ENCODE measurements at regions not wholly inside any gene's neighbourhood (a gene's known extent, or its start where the extent isn't known, plus 50 kb on each side); places are given as distances from the start of the nearest gene placed in this dataset.

- Histone ChIP-seq H3K36me3 (ENCODE audit: control insufficient read depth in 1 of 2, insufficient read depth in 2 of 2, low read length in 2 of 2) (no peaks in the 10 kb centered on the region), H3K79me1 (ENCODE audit: low read length) (peaks cover 31% of the 10 kb centered on the region), H2BK5ac (ENCODE audit: low read depth, low read length, poor library complexity) (peak overlapping the region; percentile 78), H4K91ac (ENCODE audit: low read depth, low read length) (peak overlapping the region; percentile 71), H2BK120ac (ENCODE audit: insufficient read depth, low read length, poor library complexity) (peak overlapping the region; percentile 18), H3K27ac (ENCODE audit: low read depth, low read length) (peak overlapping the region; percentile 96), H3K23ac (ENCODE audit: low read length) (no peak overlapping the region), H2AK5ac (ENCODE audit: low read length) (no peak overlapping the region), H4K8ac (ENCODE audit: low read depth, low read length) (peak overlapping the region; percentile 14), H3K79me2 (ENCODE audit: control insufficient read depth, insufficient read depth, low read length, poor library complexity) (no peaks in the 10 kb centered on the region), H2BK12ac (ENCODE audit: low read length) (no peak overlapping the region), H3K18ac (ENCODE audit: low read length) (no peak overlapping the region), H4K12ac (ENCODE audit: low read depth, low read length) (no peak overlapping the region), H2AFZ (ENCODE audit: insufficient read depth, low read length, poor library complexity) (no peak overlapping the region), H3K4me1 (ENCODE audit: control insufficient read depth in 1 of 2, insufficient read depth in 2 of 2, low read length in 2 of 2) (peaks cover 41 to 48% of the 10 kb centered on the region in 2 experiments), H3K4me3 (ENCODE audit: low read depth, low read length) (no peak overlapping the region), H3K4ac (ENCODE audit: low read depth, low read length) (no peak overlapping the region), H3K14ac (ENCODE audit: low read length) (no peak overlapping the region), H3K4me2 (ENCODE audit: low read length) (peak overlapping the region; percentile 43), H3K27me3 (ENCODE audit: insufficient read depth, low read length) (no peaks in the 10 kb centered on the region), H3K9ac (ENCODE audit: low read length) (no peak overlapping the region), H3K9me3 (ENCODE audit: insufficient read depth, low read depth, low read length) (no peaks in the 10 kb centered on the region)
- WGBS (ENCODE audit: extremely low coverage, insufficient coverage, insufficient read length), result no CpG with 5 or more reads among the region's 14 CpGs
- DNase-seq, result no peak
These were observed 125.1 kb upstream of the STX18 start for GRCh38 chr4:4666693-4667621.

GRCh38 chr4:4666187-4666586 is 124.3 kb upstream of the STX18 start:
- Histone ChIP-seq H4K91ac (ENCODE audit: low read depth, low read length) (peak overlapping the region; percentile 52), H3K23ac (ENCODE audit: low read length) (no peak overlapping the region), H3K4me2 (ENCODE audit: low read length) (no peak overlapping the region), H3K79me1 (ENCODE audit: low read length) (peaks cover 31% of the 10 kb centered on the region), H3K36me3 (ENCODE audit: control insufficient read depth in 1 of 2, insufficient read depth in 2 of 2, low read length in 2 of 2) (no peaks in the 10 kb centered on the region), H2BK12ac (ENCODE audit: low read length) (peak overlapping the region; percentile 23), H2AK5ac (ENCODE audit: low read length) (no peak overlapping the region), H3K27ac (ENCODE audit: low read depth, low read length) (peak overlapping the region; percentile 78), H3K4ac (ENCODE audit: low read depth, low read length) (no peak overlapping the region), H3K79me2 (ENCODE audit: control insufficient read depth, insufficient read depth, low read length, poor library complexity) (no peaks in the 10 kb centered on the region), H2BK5ac (ENCODE audit: low read depth, low read length, poor library complexity) (peak overlapping the region; percentile 67), H3K14ac (ENCODE audit: low read length) (peak overlapping the region; percentile 3), H3K4me3 (ENCODE audit: low read depth, low read length) (no peak overlapping the region), H4K8ac (ENCODE audit: low read depth, low read length) (no peak overlapping the region), H3K4me1 (ENCODE audit: control insufficient read depth in 1 of 2, insufficient read depth in 2 of 2, low read length in 2 of 2) (peaks cover 37 to 43% of the 10 kb centered on the region in 2 experiments), H3K9ac (ENCODE audit: low read length) (no peak overlapping the region), H3K18ac (ENCODE audit: low read length) (peak overlapping the region; percentile 4), H2AFZ (ENCODE audit: insufficient read depth, low read length, poor library complexity) (no peak overlapping the region), H3K27me3 (ENCODE audit: insufficient read depth, low read length) (no peaks in the 10 kb centered on the region), H4K12ac (ENCODE audit: low read depth, low read length) (no peak overlapping the region), H3K9me3 (ENCODE audit: insufficient read depth, low read depth, low read length) (no peaks in the 10 kb centered on the region), H2BK120ac (ENCODE audit: insufficient read depth, low read length, poor library complexity) (peak overlapping the region; percentile 76)
- no peak for DNase-seq
- WGBS (ENCODE audit: extremely low coverage, insufficient coverage, insufficient read length), result no CpG with 5 or more reads among the region's 7 CpGs

GRCh38 chr4:4664234-4664633 is 122.4 kb upstream of the STX18 start:
- Histone ChIP-seq H2AK5ac (ENCODE audit: low read length) (peak overlapping the region; percentile 47), H4K12ac (ENCODE audit: low read depth, low read length) (no peak overlapping the region), H3K27ac (ENCODE audit: low read depth, low read length) (no peak overlapping the region), H3K4ac (ENCODE audit: low read depth, low read length) (no peak overlapping the region), H3K23ac (ENCODE audit: low read length) (no peak overlapping the region), H2BK120ac (ENCODE audit: insufficient read depth, low read length, poor library complexity) (peak overlapping the region; percentile 1), H4K8ac (ENCODE audit: low read depth, low read length) (no peak overlapping the region), H2BK12ac (ENCODE audit: low read length) (peak overlapping the region; percentile 88), H3K9me3 (ENCODE audit: insufficient read depth, low read depth, low read length) (no peaks in the 10 kb centered on the region), H2AFZ (ENCODE audit: insufficient read depth, low read length, poor library complexity) (no peak overlapping the region), H3K14ac (ENCODE audit: low read length) (no peak overlapping the region), H4K91ac (ENCODE audit: low read depth, low read length) (peak overlapping the region; percentile 10), H2BK5ac (ENCODE audit: low read depth, low read length, poor library complexity) (no peak overlapping the region), H3K79me1 (ENCODE audit: low read length) (peaks cover 30% of the 10 kb centered on the region), H3K4me3 (ENCODE audit: low read depth, low read length) (no peak overlapping the region), H3K4me1 (ENCODE audit: control insufficient read depth in 1 of 2, insufficient read depth in 2 of 2, low read length in 2 of 2) (peaks cover 29 to 33% of the 10 kb centered on the region in 2 experiments), H3K18ac (ENCODE audit: low read length) (no peak overlapping the region), H3K79me2 (ENCODE audit: control insufficient read depth, insufficient read depth, low read length, poor library complexity) (no peaks in the 10 kb centered on the region), H3K27me3 (ENCODE audit: insufficient read depth, low read length) (no peaks in the 10 kb centered on the region), H3K4me2 (ENCODE audit: low read length) (no peak overlapping the region), H3K9ac (ENCODE audit: low read length) (no peak overlapping the region), H3K36me3 (ENCODE audit: control insufficient read depth in 1 of 2, insufficient read depth in 2 of 2, low read length in 2 of 2) (no peaks in the 10 kb centered on the region)
- no CpG with 5 or more reads among the region's 5 CpGs for WGBS (ENCODE audit: extremely low coverage, insufficient coverage, insufficient read length)
- no peak for DNase-seq

- Histone ChIP-seq H3K36me3 (ENCODE audit: control insufficient read depth in 1 of 2, insufficient read depth in 2 of 2, low read length in 2 of 2) (no peaks in the 10 kb centered on the region), H3K79me2 (ENCODE audit: control insufficient read depth, insufficient read depth, low read length, poor library complexity) (no peaks in the 10 kb centered on the region), H4K91ac (ENCODE audit: low read depth, low read length) (no peak overlapping the region), H3K18ac (ENCODE audit: low read length) (no peak overlapping the region), H3K9me3 (ENCODE audit: insufficient read depth, low read depth, low read length) (no peaks in the 10 kb centered on the region), H2AK5ac (ENCODE audit: low read length) (no peak overlapping the region), H4K12ac (ENCODE audit: low read depth, low read length) (no peak overlapping the region), H3K4me3 (ENCODE audit: low read depth, low read length) (no peak overlapping the region), H3K14ac (ENCODE audit: low read length) (no peak overlapping the region), H3K27me3 (ENCODE audit: insufficient read depth, low read length) (no peaks in the 10 kb centered on the region), H2AFZ (ENCODE audit: insufficient read depth, low read length, poor library complexity) (no peak overlapping the region), H3K23ac (ENCODE audit: low read length) (no peak overlapping the region), H4K8ac (ENCODE audit: low read depth, low read length) (no peak overlapping the region), H3K9ac (ENCODE audit: low read length) (no peak overlapping the region), H3K4ac (ENCODE audit: low read depth, low read length) (no peak overlapping the region), H3K4me1 (ENCODE audit: control insufficient read depth in 1 of 2, insufficient read depth in 2 of 2, low read length in 2 of 2) (peaks cover 23 to 27% of the 10 kb centered on the region in 2 experiments), H2BK5ac (ENCODE audit: low read depth, low read length, poor library complexity) (no peak overlapping the region), H3K27ac (ENCODE audit: low read depth, low read length) (no peak overlapping the region), H2BK120ac (ENCODE audit: insufficient read depth, low read length, poor library complexity) (no peak overlapping the region), H3K79me1 (ENCODE audit: low read length) (peaks cover 24% of the 10 kb centered on the region), H3K4me2 (ENCODE audit: low read length) (no peak overlapping the region), H2BK12ac (ENCODE audit: low read length) (no peak overlapping the region)
- no CpG with 5 or more reads among the region's 10 CpGs for WGBS (ENCODE audit: extremely low coverage, insufficient coverage, insufficient read length)
- no peak for DNase-seq
These were observed 121.2 kb upstream of the STX18 start for GRCh38 chr4:4663028-4663427.

All from trophoblast cell (in vitro differentiated cells and primary cell).